ENCODE measurements at regions not wholly inside any gene's neighbourhood (a gene's known extent, or its start where the extent isn't known, plus 50 kb on each side); places are given as distances from the start of the nearest gene placed in this dataset.

GRCh38 chr14:60563113-60563512 lies 54.2 kb downstream of the SIX6 start:
- intact Hi-C loops (cut with micrococcal nuclease), result loop anchor here (5.0 kb wide), 1 partner anchor 501 kb away; no protein-coding TSS in a partner anchor

GRCh38 chr14:60565211-60565610 lies 56.3 kb downstream of the SIX6 start:
- intact Hi-C loops (cut with micrococcal nuclease), result no loop called here

GRCh38 chr14:60566101-60566500 lies 57.2 kb downstream of the SIX6 start:
- intact Hi-C loops (cut with micrococcal nuclease), result no loop called here

GRCh38 chr14:60573943-60574495 lies 65.1 kb downstream of the SIX6 start:
- intact Hi-C loops (cut with micrococcal nuclease), result no loop called here

GRCh38 chr14:60575008-60575407 lies 66.1 kb downstream of the SIX6 start:
- intact Hi-C loops (cut with micrococcal nuclease), result no loop called here

- intact Hi-C loops (cut with micrococcal nuclease), result no loop called here
Observed at GRCh38 chr14:60585676-60586075, 63.6 kb downstream of the SIX1 start.

GRCh38 chr14:60589442-60589841 lies 59.8 kb downstream of the SIX1 start:
- intact Hi-C loops (cut with micrococcal nuclease), result no loop called here

GRCh38 chr14:60590991-60591414 lies 58.3 kb downstream of the SIX1 start:
- intact Hi-C loops (cut with micrococcal nuclease), result no loop called here

Measured in T-helper 1 cell treated with Interleukin-12 subunit alpha and Interleukin-12 subunit beta and Interleukin-4 antibody, amounts not matched to agents 30 ng/mL and 1 ng/mL, for 36 hours (primary cell).